Fibroblast of villous mesenchyme (primary cell): ENCODE measurements at regions not wholly inside any gene's neighbourhood (a gene's known extent, or its start where the extent isn't known, plus 50 kb on each side); places are given as distances from the start of the nearest gene placed in this dataset.
A peak's percentile ranks its signal among the peaks of the same experiment; 100 is the strongest.

ENCODE experiments used
- DNase-seq: peaks from one replicate; pipeline ENCODE4 v3.0.0-alpha.2; 2010; ENCODE audit warnings: low read depth
- H3K4me3 ChIP-seq: 2 replicates; pipeline ENCODE4 v1.5.1; 2011; ENCODE audit warnings: low read depth, mild to moderate bottlenecking, low read length
- TF ChIP-seq, protein P1 (sequence below): IDR thresholded peaks from 2 replicates; pipeline ENCODE4 v1.5.1; 2012; ENCODE audit warnings: low read depth, mild to moderate bottlenecking, low read length; ENCODE audit not compliant: insufficient read depth

DNA sequence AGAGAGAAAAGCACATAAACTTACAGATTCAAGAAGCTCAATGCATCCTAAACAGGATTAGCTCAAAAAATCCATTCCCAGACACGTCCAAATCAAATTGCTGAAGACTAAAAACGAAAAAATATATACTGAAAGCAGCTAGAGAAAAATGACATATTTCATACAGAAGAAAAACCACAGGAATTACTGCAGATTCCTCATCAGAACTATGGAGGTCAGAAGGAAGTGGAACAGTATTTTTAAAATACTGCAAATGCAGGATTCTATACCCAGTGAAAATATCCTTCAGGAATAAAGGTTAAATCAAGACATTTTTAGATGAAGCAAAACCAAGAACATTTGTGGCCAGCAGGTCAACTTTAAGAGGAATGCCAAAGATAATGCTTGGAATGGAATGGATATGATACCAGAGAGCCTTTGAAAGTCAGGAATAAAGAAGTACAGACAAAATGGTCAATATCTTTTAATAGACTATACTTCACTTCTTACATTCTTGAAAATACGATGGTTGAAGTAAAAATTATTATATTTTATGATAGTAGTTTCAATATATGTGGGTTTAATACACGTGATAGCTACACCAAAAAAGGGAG, 352.9 kb downstream of the CTTN start:
- DNase-seq: no peak
- TF ChIP-seq, protein P1, sequence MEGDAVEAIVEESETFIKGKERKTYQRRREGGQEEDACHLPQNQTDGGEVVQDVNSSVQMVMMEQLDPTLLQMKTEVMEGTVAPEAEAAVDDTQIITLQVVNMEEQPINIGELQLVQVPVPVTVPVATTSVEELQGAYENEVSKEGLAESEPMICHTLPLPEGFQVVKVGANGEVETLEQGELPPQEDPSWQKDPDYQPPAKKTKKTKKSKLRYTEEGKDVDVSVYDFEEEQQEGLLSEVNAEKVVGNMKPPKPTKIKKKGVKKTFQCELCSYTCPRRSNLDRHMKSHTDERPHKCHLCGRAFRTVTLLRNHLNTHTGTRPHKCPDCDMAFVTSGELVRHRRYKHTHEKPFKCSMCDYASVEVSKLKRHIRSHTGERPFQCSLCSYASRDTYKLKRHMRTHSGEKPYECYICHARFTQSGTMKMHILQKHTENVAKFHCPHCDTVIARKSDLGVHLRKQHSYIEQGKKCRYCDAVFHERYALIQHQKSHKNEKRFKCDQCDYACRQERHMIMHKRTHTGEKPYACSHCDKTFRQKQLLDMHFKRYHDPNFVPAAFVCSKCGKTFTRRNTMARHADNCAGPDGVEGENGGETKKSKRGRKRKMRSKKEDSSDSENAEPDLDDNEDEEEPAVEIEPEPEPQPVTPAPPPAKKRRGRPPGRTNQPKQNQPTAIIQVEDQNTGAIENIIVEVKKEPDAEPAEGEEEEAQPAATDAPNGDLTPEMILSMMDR: no peak
- no peak overlapping the region for H3K4me3 ChIP-seq

DNA sequence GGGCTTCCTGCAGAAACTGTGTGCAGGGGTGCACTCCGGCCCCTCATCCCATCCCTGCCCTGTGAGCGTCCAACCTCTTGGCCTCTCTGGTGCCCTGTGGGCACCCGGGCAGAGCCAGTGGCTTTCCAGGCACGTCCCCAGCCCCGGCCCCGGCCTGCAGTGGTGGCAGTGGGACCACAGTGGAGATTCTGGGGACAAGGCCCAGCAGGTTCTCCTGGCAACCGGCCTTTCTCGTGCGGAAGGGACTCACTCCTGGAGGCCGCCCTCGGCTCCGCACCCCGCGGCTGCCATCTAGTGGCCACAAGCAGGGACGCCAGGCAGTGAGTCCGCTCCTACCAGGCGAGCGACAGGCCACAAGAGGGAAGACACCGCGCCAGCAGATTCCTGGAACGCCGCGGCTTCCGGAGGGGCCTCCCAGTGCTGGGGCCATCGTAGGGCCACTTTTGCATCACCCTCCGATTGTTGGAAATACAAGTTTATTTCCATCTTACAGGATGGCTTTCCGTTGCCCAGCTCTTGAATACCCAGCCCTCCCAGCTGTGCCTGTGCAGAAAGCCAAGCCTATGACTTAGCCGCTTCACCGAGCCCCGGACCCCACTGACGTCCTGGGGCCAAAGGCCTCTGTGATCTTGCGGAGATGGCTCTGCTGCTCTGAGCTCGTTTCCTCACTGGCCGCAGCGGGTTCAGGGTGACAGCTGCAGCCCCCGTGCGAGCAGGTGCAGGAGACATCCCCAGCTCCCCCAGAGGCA, 357.3 kb downstream of the CTTN start:
- TF ChIP-seq, protein P1: peak; percentile 78
- no peak overlapping the region for H3K4me3 ChIP-seq
- DNase-seq: peak; percentile 42

DNA sequence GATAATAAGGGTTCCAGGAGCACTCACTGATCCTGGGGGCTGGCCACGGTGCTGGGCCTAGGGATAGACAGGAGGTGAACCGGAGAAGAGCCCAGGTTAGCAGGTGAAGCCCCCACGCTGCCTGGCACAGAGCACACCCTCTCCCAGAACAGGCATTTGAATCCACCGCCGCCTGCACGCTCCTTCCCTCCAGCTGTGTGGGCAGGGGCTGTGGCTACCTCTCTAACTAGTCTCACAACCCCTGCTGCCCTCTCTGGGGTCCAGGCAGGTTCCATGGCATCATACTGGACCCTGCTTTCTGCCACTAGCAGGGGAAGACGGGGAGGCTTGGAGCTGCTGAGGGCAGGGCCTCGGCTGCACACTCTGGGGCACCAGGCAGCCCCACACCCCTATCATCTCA, 358.0 kb downstream of the CTTN start:
- TF ChIP-seq, protein P1: no peak
- no peak overlapping the region for H3K4me3 ChIP-seq
- no peak for DNase-seq

DNA sequence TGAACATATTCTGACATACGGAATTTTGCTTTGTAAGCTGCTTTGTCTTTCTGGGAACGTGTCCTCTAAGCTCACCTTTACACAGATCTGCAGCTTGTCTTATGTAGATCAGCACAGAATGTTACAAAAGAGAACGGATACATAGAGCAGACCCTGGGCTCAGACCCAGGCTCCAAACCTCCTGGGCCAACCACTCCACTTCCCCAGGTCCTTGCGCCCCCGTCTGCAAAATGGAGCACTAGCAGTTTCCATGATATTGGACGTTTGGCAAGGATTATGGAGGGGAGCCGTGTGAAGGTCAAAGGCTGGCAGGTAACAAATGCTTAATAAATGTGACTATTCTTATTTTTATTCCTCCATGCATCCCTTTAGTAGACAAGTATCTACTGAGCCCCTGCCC, 358.4 kb downstream of the CTTN start:
- DNase-seq: no peak
- TF ChIP-seq, protein P1: no peak
- no peak overlapping the region for H3K4me3 ChIP-seq

DNA sequence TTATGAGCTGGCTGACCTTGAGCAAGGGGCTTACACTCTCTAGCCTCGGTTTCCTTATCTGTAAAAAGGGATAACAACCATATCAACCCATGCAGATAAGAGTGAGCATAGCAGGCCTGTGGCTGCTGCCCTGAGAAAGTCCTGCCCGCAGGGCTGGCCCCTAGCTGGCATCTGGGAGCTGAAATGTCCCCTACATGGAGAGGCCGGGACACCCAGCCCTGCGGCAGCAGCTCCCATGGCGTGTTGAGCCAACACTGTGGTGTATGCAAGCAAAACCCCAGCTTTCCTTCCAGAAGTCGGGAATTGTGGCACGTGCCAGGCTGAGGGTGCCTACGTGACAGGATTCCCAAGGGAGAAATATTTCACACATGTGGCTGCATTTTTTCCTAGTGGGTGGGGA, 358.9 kb downstream of the CTTN start:
- H3K4me3 ChIP-seq: no peak overlapping the region
- TF ChIP-seq, protein P1: no peak
- no peak for DNase-seq

DNA sequence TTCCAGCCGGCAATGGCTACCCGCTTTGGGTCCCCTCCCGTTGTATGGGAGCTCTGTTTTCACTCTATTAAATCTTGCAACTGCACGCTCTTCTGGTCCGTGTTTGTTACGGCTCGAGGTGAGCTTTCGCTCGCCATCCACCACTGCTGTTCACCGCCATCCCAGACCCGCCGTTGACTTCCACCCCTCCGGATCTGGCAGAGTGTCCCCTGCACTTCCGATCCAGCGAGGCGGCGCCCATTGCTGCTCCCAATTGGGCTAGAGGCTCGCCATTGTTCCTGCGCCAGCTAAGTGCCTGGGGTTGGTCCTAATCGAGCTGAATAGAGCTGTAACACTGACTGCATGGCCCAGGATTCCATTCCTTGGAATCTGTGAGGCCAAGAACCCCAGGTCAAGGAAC, 359.9 kb downstream of the CTTN start:
- DNase-seq: no peak
- TF ChIP-seq, protein P1: no peak
- no peak overlapping the region for H3K4me3 ChIP-seq
